ENCODE measurements at regions not wholly inside any gene's neighbourhood (a gene's known extent, or its start where the extent isn't known, plus 50 kb on each side); places are given as distances from the start of the nearest gene placed in this dataset.

GRCh38 chr21:45593162-45594022 is 50.1 kb upstream of the PCBP3 start:
- TF ChIP-seq CTCF (IDR thresholded peaks at IDR 0.05) (no peak), POLR2A (IDR thresholded peaks at IDR 0.05) (no peak)
